Activated CD4-positive, alpha-beta T cell treated with anti-CD3 and anti-CD28 coated beads, Interleukin-2, amount 50 U/mL, for 16 hours (primary cell): ENCODE measurements at regions not wholly inside any gene's neighbourhood (a gene's known extent, or its start where the extent isn't known, plus 50 kb on each side); places are given as distances from the start of the nearest gene placed in this dataset.
"Not testable (repeated sequence)": the region's sequence is repeated elsewhere in the genome, so short reads cannot be mapped to it uniquely, and the experiment has no call there.

Source experiments
- DNase-seq: peaks from one replicate; pipeline ENCODE4 v3.0.0-alpha.2; 2020

DNA sequence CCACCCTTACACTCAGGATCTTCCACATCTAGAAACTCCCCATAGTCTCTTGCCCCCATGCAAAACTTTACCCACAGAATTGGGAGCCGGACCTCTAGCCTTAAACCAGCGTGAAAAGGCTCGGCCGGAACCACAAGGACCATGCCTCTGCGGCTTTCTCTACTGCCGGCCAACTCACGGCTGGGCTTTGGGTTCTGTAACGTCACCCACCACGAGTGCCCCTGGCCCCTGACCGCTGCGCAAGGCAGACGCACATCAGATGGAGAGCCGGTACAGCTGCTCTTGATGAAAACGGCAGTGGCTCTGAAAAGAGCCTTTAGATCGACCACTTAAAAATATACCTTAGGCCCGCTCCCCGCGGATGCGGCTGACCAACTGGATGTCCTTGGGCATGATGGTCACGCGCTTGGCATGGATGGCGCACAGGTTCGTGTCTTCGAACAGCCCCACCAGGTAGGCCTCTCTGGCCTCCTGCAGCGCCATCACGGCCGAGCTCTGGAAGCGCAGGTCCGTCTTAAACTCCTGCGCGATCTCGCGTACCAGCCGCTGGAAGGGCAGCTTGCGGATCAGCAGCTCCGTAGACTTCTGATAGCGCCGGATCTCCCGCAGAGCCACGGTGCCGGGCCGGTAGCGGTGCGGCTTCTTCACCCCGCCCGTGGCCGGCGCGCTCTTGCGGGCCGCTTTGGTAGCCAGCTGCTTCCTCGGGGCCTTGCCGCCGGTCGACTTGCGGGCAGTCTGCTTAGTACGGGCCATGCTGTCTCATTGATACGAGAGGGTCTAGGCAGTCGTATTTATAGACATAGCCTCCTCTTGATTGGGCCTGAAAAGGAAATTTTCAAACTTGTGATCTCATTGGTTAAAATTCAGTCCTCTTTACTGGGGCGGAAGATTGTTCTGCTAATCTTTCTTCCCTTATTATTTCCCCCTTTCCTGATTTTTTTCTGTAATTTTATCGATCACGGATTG is 66.3 kb downstream of the FAM72C start:
- peak; percentile 2 for DNase-seq

DNA sequence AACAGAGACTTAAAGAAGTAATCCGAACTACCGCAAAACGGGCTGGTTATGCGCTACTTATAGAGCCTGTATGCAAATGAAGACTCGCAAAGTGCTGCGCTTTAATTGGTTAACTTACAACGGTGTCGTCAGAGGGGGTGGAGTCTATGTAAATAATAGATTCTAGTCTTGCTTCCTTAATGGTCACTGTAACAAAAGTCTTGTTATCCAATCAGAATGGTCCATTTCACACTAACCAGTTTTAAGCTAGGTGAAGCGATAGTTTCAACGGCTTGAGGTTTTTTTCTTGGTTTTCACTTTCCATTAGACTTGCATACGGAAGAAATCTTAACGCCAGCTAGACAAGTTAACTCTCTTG is 67.2 kb downstream of the FAM72C start:
- DNase-seq: peak; percentile 9

DNA sequence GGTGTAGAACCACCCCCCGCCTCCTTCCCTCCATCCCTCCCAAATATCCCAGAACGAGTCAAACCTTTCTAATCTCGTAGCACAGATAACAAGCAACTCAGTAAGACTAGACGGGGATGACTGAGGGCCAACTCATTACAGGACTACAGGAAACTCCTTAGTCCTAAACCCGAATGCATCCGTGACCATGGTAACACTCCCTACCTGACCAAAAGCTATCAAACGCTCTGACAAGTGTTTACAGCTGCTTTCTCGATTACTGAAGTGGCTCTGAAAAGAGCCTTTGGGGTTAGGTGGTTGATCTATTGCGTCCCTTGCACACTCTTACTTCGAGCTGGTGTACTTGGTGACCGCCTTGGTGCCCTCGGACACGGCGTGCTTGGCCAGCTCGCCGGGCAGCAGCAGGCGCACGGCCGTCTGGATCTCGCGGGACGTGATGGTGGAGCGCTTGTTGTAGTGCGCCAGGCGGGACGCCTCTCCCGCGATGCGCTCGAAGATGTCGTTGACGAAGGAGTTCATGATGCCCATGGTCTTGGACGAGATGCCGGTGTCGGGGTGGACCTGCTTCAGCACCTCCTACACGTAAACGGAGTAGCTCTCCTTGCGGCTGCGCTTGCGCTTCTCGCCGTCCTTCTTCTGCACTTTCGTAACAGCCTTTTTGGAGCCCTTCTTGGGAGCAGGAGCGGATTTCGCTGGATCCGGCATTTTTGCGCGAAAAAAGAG is 67.7 kb downstream of the FAM72C start:
- not testable (repeated sequence) for DNase-seq

DNA sequence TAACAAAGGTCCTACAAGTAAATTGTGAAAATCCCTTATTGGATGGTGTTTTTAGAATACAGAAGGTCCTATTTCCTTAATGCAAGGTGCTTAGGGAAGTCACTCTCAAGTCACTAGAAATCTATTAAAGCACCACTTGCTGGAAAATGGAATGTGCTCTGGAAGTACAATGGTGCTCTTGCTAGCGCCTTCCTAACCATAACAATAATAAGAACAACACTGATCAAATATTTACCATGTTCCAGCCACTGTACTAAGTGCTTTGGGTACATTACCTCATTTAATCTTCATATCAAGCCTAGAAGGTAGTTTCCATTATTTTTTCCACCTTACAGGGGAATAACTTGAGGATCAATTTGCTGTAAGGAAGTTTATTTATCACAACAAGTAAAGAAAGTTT is 75.4 kb downstream of the FAM72C start:
- DNase-seq: not testable (repeated sequence)

DNA sequence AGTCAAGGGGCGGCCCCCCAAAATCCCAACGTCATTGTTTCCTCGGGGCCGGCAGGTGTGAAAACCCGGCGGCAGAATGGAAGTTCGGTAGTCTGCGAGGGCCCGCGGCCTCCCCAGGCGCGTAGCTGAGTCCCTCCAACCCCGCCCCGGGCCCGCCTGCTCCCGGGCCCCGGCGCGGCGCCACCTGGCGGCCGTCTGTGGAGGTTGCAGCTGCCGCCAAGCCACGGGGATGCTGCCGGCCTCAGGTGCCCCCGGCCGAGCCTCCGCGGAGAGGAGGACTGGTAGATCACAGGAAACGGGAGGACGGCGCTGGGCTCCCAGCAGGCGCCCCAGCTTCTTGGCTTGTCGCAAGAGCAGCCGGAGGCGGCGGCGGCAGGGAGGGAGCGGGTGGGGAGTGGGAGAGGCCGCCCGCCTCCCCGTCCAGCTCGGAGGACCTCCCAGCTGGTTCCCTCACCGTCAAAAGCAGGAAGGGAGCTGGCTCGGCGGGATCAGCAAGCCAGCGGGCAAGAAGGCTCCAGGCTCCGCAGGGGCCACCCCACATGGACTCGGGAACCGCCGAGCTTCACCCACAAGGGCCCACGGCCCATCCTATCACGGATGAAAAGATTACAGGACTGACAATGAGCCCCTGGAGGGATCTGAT is 86.7 kb downstream of the FAM72C start:
- peak; percentile 53 for DNase-seq

DNA sequence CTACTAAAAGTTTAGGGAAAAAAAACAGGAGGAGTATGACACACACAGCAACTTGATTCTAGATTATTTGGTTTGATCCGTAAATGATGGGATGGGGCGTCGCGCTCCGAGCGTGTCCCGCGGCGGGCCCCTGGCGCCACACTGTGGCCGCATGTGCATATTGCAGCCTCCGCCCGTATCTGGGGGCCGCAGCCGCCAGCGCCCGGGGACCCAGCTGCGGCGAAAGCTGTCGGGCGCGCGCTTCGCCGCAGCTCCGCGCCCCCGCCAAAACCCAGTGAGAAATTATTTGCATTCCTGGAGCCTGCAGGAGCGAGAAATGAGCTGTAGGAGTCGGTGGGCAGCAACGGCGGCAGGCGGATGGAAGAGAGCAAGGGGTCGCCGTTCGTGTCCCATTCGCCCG is 87.3 kb downstream of the FAM72C start:
- DNase-seq: peak; percentile 18

DNA sequence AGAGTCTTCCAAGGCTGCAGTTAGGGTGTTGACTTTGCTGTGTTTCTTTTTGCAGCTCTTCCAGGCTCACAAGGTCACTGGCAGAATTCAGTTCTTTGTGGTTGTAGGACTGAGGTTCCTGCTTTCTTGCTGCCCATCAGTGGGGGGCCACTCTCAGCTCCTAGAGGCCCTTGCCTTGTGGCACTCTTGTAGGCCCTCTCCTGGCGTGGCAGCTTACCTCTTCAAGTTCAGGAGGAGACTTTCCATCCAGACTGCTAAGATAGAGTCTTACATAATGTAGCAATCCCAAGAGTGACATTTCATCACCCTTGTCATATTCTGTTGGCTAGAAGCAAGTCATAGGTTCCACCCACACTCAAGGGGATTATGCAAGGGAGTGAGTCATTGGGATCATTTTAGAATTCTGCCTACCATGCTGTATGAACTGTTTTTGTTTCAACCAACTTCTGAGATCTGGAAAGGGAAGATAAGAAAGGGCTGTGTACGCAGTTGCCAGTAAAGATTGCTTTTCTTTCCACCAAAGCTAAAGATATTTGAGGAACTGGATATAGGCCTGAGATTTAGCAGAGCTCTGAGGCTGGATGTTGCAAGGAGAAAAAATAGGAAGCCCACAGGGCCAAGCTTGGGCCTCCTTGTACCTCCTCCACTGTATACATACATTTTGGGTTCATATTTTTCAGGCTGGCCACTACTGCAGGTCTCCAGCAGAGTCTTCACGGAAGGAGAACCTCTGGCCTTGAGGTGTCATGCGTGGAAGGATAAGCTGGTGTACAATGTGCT is 91.8 kb downstream of the FAM72C start:
- DNase-seq: not testable (repeated sequence)

DNA sequence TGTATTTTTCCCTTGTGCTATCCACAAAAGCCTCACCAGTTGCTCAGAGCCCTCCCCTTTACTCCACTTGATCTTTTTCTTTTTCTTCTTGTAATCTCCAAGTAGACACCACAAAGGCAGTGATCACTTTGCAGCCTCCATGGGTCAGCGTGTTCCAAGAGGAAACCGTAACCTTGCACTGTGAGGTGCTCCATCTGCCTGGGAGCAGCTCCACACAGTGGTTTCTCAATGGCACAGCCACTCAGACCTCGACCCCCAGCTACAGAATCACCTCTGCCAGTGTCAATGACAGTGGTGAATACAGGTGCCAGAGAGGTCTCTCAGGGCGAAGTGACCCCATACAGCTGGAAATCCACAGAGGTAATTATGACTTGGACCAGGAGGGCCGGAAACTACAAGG is 95.8 kb downstream of the FAM72C start:
- not testable (repeated sequence) for DNase-seq

DNA sequence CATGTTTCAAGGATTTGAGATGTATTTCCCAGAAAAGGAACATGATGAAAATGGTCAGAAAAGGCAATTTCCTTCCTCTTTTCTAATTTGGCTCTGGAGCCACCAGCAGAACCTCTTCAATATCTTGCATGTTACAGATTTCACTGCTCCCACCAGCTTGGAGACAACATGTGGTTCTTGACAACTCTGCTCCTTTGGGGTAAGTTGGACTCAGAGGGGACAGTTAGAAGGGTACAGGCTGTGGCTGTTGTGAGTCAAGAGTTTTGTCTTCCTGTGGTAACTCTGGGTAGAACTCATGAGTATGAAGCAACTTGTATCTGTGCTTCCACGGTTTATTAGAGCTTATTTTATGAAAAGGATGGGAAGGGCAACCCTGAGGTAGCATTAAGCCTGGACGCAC is 97.2 kb downstream of the FAM72C start:
- not testable (repeated sequence) for DNase-seq

DNA sequence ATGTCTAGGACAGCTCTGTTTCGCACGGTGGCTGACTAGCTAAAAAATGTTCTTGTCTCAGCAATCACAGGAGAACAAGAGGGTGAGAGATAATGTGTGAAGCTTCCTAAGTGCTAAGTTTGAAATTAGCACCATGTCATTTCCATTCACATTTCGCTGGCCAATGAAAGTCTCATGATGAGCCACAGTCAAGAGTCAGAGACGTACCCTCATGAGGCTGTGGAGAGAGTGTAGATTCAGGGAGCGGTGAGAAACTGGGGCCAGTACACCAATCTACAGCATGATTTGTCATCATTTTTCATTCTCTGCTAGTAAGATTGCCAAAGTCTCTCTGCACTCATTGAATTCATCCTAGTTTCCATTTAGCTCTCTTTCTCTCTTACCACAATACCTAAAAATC is 98.1 kb downstream of the FAM72C start:
- DNase-seq: not testable (repeated sequence)

DNA sequence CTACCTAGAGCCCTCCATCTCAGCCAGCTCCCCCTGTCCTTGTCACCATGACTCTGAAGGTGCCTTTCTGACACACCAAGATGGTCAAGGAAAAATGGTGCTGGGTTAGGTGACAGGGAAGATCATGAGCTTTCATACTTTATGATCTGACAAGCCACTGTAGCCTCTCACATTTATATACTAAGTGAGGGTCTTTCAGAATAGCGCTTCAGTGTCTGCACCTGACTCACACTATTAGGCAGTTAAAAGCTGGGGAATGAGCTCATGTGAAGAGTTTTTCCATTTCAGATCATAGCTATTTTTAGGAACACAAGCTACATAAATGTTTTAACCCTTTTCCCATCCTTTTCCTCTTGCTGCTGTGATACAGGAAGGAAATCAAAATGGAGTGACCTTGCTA is 101.4 kb downstream of the FAM72C start:
- not testable (repeated sequence) for DNase-seq

DNA sequence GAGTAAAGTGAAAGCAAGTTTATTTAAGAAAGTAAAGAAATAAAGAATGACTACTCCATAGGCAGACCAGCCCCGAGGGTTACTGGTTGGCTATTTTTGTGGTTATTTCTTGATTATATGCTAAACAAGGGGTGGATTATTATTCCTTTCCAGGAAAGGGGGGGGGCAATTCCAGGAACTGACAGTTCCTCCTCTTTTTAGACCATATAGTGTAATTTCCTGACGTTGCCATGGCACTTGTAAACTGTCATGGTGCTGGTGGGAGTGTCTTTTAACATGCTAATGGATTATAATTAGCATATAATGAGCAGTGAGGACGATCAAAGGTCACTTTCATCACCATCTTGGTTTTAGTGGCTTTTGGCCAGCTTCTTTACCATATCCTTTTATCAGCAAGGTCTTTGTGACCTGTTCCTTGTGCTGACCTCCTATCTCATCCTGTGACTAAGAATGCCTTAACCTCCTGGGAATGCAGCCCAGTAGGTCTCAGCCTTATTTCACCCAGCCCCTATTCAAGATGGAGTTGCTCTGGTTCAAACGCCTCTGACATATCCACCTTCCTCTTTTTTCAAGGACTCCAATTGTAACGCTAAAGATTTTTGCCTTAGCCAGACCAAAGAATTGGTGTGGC is 104.1 kb downstream of the FAM72C start:
- DNase-seq: not testable (repeated sequence)

DNA sequence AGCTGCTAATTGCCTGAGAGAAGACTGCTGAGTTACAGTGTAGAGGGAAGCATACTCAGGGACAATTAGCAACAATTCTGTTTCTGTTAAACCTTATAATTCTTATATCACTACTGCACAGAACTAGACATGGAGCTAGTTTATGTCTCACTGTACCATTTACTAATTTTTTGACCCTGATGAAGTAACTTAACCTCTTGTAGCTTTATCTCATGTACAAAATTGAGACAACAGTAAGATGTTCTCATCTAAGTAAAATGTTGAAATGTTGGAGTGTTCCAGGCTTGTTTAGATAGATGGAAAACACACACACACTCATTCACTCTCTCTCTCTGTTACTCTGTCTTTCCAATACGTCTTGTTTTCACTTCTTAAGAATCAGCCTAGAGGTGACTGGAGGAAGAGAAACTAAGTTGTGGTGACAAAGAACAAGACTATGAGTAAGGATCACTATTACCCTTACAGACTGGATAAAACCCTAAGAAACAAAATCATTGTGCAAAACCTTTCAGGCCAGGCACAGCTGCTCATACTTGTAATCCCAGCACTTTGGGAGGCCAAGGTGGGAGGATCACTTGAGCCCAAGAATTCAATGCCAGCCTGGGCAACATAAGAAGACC is 107.8 kb downstream of the FAM72C start:
- DNase-seq: peak; percentile 15

DNA sequence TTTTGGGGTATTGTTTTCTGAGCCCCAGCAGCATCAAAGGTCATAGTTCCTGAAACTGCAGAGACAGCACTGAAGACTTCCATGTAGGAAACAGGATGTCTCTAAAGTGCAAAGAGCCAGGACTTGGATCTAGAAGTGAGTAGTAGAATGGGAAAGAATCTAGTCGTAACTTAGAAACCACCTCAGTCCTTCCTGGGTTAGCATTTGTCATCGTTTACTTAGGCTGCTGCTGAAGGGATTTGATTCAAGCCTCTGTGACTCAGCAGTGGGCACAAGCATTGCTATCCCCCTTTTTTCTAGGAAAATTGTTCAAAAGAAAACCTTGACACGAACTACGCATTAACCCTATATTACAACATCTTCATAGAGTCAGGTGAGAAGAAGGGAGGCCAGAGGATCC is 109.1 kb downstream of the FAM72C start:
- DNase-seq: not testable (repeated sequence)

DNA sequence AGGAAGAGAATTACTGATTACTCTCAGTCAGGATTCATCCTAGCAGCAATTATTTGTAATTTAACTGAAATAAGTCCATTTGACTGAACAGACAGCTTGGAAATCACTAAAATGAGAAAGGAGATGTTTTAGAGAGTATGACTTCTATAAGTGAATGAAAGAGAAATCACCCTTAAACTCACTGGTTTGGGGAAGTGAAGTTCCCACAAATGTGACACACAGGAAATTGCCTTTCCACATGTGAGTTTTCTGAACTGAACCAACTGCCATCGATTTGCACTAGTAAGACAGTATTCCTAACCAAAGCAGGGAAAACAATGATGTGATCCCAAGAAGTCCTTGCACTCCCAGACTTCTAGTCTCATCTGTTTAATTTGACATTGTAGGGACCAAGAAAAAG is 110.5 kb downstream of the FAM72C start:
- not testable (repeated sequence) for DNase-seq

DNA sequence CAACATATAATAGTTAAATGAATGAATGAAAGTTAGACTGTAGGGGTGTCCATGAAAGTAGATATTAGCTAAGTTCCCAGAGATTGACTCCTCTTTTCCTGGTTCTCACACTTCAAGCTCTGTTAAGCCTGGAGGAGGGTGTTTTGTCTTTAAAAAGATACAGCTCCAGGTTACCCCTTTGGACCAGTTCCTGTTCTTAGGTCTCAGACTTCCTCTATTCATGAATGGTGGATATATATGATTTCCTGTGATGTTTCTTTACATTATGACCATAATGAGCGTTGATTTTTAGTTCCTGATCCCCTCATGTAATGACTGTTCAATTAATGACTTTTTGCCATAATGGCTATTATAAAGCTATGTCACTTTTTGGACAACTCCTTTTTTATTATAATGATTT is 115.9 kb downstream of the FAM72C start:
- DNase-seq: not testable (repeated sequence)

DNA sequence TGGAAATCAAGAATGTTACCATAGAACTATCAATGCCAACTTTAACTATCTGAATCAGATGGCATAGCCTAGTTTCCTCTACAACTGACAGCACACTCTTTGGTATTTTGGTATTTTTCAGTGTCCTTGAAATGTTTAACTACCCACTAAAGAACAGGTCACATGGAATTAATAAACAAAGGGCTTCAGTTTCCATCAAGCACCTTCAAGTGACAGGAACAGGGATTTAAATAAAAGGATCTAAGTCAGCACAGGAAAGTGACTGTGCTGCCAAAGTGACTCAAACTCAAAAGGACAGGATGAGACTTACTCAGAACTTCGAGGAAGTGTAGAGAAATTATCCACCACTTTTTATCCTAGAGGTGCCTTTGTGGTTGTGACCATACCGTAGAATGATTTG is 117.7 kb downstream of the FAM72C start:
- not testable (repeated sequence) for DNase-seq

DNA sequence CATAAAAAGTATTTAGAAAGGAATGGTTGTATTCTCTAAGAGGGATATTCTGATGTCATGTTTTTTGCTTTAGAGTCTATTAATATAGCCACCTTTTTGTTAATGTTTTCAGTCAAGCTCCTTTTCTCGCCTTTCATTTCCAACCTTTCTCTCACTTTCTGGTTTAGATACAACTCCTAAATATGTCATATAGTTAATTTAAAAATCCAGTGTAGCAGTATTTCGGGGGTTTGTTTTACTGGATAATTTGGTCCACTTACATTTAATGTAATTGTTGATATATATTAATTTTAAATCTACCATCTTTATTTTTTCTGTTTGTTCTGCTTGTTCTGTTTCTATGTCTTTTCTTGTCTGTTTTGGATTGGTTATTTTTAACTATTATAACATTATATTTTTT is 121.1 kb downstream of the FAM72C start:
- DNase-seq: not testable (repeated sequence)

DNA sequence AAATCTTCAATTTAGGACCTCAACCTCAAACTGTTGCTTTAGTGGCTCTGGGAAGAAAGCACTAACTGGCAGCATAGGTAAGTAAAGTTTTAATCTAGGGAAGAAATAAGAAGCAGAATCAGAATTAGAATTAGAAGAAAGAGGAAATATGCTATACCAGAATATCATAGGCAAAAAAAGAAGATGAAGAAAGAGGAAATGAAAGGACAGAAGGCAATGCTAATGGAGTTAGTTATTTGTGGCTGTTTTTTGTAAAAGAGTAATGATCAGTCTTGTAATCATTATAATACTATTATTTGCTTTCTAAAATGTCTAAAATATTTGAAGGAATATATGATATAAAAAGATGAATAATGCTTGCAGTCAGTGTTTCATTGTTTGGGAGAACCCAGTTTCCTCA is 122.9 kb downstream of the FAM72C start:
- DNase-seq: not testable (repeated sequence)

DNA sequence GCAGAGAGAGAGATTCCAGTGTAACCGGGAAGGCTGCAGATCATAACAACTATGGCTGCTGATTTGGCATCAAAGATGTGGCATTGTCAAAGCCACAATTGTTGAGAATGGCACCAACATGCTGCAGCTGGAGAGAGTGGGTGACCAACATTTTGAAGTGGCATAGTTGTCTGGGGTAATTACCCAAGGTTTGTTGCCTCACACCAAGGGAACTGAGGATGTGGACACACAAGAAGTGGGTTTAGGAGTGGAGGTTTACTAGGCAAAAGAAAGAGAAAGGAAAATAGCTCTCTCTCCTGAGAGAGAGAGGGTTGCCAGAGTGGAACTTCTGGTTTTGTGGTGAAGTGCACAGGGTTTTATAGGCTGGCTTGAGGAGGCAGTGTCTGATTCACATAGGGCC is 126.6 kb downstream of the FAM72C start:
- DNase-seq: not testable (repeated sequence)

DNA sequence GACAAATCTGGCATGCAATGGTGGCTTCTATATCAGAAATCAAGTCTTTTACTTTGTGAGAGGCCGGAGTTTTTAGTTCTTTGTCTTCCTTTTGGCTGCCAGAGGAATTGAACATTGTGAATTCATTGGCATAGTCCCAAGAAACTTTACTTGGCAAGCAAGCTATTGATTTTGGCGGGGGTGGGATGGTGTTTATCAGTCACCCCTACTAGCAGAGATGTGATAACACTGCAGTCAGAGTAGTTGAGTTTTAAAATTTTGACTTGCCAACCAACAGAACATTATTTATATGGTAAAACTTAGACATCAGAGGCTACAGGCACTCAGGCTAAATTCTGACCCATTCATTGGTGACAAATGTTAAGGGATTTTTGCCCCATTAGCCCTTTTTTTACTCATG is 129.7 kb downstream of the FAM72C start:
- not testable (repeated sequence) for DNase-seq

DNA sequence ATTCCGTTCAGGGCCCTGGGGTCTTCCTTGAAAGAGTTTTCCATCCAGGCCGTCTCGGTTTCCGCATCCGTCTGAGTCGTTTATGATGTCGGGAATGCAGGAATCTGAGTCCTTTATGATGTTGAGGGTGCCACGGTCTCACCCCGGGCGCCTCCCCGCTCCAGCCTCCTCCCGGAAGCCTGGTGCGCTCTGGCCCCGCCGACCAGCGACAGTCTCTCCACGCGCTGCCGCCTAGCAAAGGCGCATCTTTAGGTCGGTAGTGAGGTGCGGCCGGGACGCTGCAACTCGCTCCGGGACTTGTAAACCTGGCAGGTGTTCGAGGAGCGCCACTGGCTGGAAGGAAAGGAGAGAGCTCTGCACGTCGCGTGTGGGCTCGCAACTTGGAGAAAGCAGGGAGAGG is 132.6 kb downstream of the FAM72C start:
- not testable (repeated sequence) for DNase-seq
